Spleen (tissue), 11 donors: ENCODE measurements at regions not wholly inside any gene's neighbourhood (a gene's known extent, or its start where the extent isn't known, plus 50 kb on each side); places are given as distances from the start of the nearest gene placed in this dataset.

Experiments used
- DNase-seq: peaks from one replicate; pipeline ENCODE4 v3.0.0-alpha.2; 2020
- H3K27ac ChIP-seq, 8 donors: fragments of 200-600 bp; sonication (generic) in 7 of 8; 1 replicate in 4 of 8; 2 replicates in 4 of 8; pipeline versions ENCODE4 v1.5.0 to v1.8.0; 2016 to 2021; ENCODE audit warnings: inconsistent platforms in 4 of 8, mild to moderate bottlenecking in 4 of 8, moderate library complexity in 1 of 8
- H3K27me3 ChIP-seq, 7 donors: fragments of 200-600 bp; sonication (generic) in 6 of 7; replicated peaks in 1 of 7; 1 replicate in 4 of 7; 2 replicates in 3 of 7; pipeline versions ENCODE4 v1.5.0 to v1.8.0; 2016 to 2021; ENCODE audit warnings: inconsistent platforms in 3 of 7, mild to moderate bottlenecking in 1 of 7
- H3K36me3 ChIP-seq, 6 donors: fragments of 200-600 bp; sonication (generic) in 5 of 6; 1 replicate in 4 of 6; 2 replicates in 2 of 6; pipeline versions ENCODE4 v1.5.0 to v1.8.0; 2016 to 2021; ENCODE audit warnings: inconsistent platforms in 2 of 6
- H3K4me1 ChIP-seq, 6 donors: fragments of 200-600 bp; sonication (generic) in 5 of 6; 1 replicate in 3 of 6; 2 replicates in 3 of 6; pipeline versions ENCODE4 v1.5.0 to v1.8.0; 2016 to 2021; ENCODE audit warnings: inconsistent platforms in 3 of 6
- H3K4me3 ChIP-seq, 8 donors: fragments of 200-600 bp; sonication (generic) in 7 of 8; 1 replicate in 4 of 8; 2 replicates in 4 of 8; pipeline versions ENCODE4 v1.5.0 to v1.8.0; 2016 to 2021; ENCODE audit warnings: inconsistent platforms in 4 of 8, mild to moderate bottlenecking in 4 of 8, moderate library complexity in 2 of 8
- H3K9me3 ChIP-seq, 8 donors: fragments of 200-600 bp; sonication (generic) in 7 of 8; 1 replicate in 4 of 8; 2 replicates in 4 of 8; pipeline versions ENCODE4 v1.5.0 to v1.8.0; 2016 to 2021; ENCODE audit warnings: inconsistent platforms in 4 of 8
- POLR2A ChIP-seq, 3 donors: fragments of 450-650 bp; IDR thresholded peaks; one replicate each; pipeline ENCODE4 v1.5.1; 2017; ENCODE audit warnings: antibody characterized with exemption in 3 of 3, mild to moderate bottlenecking in 1 of 3
- POLR2AphosphoS5 ChIP-seq, 3 donors: sonication (generic); formaldehyde crosslinking; IDR thresholded peaks; one replicate each; pipeline ENCODE4 v1.5.1; 2017; ENCODE audit warnings: antibody characterized with exemption in 3 of 3
- WGBS, 5 donors: extraction: QIAGEN DNeasy Blood & Tissue Kit in 3 of 5; methylation state at CpG; one replicate each; pipeline versions ENCODE4 v1.1.5 to v1.1.7; 2013 to 2018; 5-methylcytosine and 5-hydroxymethylcytosine counted together
- intact Hi-C: fragments of 100-400 bp; cut with DNase I; formaldehyde crosslinking; loops from one replicate; pipeline ENCODE4 v1.15.0; 2023; ENCODE audit warnings: low total_unique reads
- TF ChIP-seq, protein P1 (sequence below), 11 experiments: fragments of 200-600 bp in 7 of 11; fragments of 450-650 bp in 4 of 11; sonication (generic) in 4 of 11; IDR thresholded peaks in 8 of 11; conservative IDR thresholded peaks in 3 of 11; 1 replicate in 7 of 11; 2 replicates in 4 of 11; pipeline versions ENCODE4 v1.4.0 to v1.8.0; 2016 to 2021; ENCODE audit warnings: antibody characterized with exemption in 11 of 11, inconsistent platforms in 4 of 11, mild to moderate bottlenecking in 1 of 11
- donor health status: healthy with polysubstance abuse.
- donor health status: DM: no; HTN: no; CAD: no; lungs with moderate emphysema.
- donor health status: DM: no; HTN: no; CAD: no.
- donor health status: Bipolar disorder and iron deficiency.
- donor health status: healthy.
- donor health status: DM: no; HTN: no; CAD: no.
- donor health status: DM: yes; HTN: yes; CAD: no.

- no peaks in the 10 kb centered on the region for H3K4me1 ChIP-seq
- no peak overlapping the region for H3K4me3 ChIP-seq
- H3K27me3 ChIP-seq, result no peaks in the 10 kb centered on the region
- H3K36me3 ChIP-seq, result no peaks in the 10 kb centered on the region
- H3K27ac ChIP-seq, result no peak overlapping the region
- 61 to 73% (median 66%) methylated on average over 3 of the region's 3 CpGs for WGBS, 5 donors
- TF ChIP-seq, protein P1, sequence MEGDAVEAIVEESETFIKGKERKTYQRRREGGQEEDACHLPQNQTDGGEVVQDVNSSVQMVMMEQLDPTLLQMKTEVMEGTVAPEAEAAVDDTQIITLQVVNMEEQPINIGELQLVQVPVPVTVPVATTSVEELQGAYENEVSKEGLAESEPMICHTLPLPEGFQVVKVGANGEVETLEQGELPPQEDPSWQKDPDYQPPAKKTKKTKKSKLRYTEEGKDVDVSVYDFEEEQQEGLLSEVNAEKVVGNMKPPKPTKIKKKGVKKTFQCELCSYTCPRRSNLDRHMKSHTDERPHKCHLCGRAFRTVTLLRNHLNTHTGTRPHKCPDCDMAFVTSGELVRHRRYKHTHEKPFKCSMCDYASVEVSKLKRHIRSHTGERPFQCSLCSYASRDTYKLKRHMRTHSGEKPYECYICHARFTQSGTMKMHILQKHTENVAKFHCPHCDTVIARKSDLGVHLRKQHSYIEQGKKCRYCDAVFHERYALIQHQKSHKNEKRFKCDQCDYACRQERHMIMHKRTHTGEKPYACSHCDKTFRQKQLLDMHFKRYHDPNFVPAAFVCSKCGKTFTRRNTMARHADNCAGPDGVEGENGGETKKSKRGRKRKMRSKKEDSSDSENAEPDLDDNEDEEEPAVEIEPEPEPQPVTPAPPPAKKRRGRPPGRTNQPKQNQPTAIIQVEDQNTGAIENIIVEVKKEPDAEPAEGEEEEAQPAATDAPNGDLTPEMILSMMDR (IDR thresholded peaks at IDR 0.05 in 8 of 11, conservative IDR thresholded peaks at IDR 0.05 in 3 of 11), result no peak
- intact Hi-C loops, result no loop called here
- no peaks in the 10 kb centered on the region for H3K9me3 ChIP-seq
- DNase-seq, result no peak
Measured at GRCh38 chr18:5667356-5667755, 123.6 kb upstream of the EPB41L3 start.

DNA sequence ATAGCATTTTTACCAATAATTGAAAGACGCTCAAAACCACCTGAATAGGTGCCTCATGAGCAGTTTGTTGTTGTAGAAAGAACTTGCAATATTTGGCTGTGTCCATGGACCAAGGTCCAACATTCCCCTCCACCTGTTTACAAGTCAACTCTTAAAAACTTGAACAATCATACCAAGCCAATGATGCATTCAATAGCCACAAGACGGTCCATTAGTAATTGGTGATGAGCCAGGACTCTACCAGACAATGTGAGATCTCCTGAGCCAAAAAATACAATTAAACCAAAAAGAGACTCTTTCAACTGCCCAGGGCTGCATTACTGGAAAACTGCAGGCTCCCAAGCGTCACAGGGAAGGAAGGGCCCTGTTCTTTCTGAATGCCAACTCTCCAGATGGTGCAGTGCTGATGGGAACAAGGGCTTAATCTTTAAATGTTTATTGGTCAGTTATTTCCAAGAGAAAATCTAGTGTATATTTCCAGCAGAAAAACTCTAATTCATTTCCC lies 118.8 kb upstream of the EPB41L3 start:
- Histone ChIP-seq H3K9me3 (no peaks in the 10 kb centered on the region), H3K4me3 (no peak overlapping the region), H3K27me3 (no peaks in the 10 kb centered on the region), H3K4me1 (no peaks in the 10 kb centered on the region), H3K27ac (no peak overlapping the region), H3K36me3 (no peaks in the 10 kb centered on the region)
- DNase-seq, result no peak
- TF ChIP-seq POLR2A (IDR thresholded peaks at IDR 0.05), result no peak
- TF ChIP-seq, protein P1 (IDR thresholded peaks at IDR 0.05 in 8 of 11, conservative IDR thresholded peaks at IDR 0.05 in 3 of 11), result no peak
- no peak for TF ChIP-seq POLR2AphosphoS5 (IDR thresholded peaks at IDR 0.05)
- WGBS, 5 donors, result 80 to 89% (median 81%) methylated on average over 3 of the region's 3 CpGs
- intact Hi-C loops, result no loop called here

GRCh38 chr18:5661179-5661578 lies 117.4 kb upstream of the EPB41L3 start:
- no peaks in the 10 kb centered on the region for H3K27me3 ChIP-seq
- no peak for DNase-seq
- H3K36me3 ChIP-seq, result no peaks in the 10 kb centered on the region
- no peak overlapping the region for H3K27ac ChIP-seq
- TF ChIP-seq, protein P1 (IDR thresholded peaks at IDR 0.05 in 8 of 11, conservative IDR thresholded peaks at IDR 0.05 in 3 of 11), result no peak
- TF ChIP-seq POLR2A (IDR thresholded peaks at IDR 0.05), result no peak
- no peak for TF ChIP-seq POLR2AphosphoS5 (IDR thresholded peaks at IDR 0.05)
- H3K4me1 ChIP-seq, result no peaks in the 10 kb centered on the region
- no peak overlapping the region for H3K4me3 ChIP-seq
- 73 to 89% (median 83%) methylated on average over 1 of the region's 1 CpG for WGBS, 5 donors
- H3K9me3 ChIP-seq, result no peaks in the 10 kb centered on the region
- intact Hi-C loops, result no loop called here

- intact Hi-C loops, result no loop called here
- no peaks in the 10 kb centered on the region for H3K36me3 ChIP-seq
- H3K9me3 ChIP-seq, result no peaks in the 10 kb centered on the region
- 74 to 92% (median 84%) methylated on average over 3 of the region's 3 CpGs for WGBS, 5 donors
- no peak overlapping the region for H3K4me3 ChIP-seq
- H3K27ac ChIP-seq, result no peak overlapping the region
- TF ChIP-seq POLR2A (IDR thresholded peaks at IDR 0.05) (no peak), POLR2AphosphoS5 (IDR thresholded peaks at IDR 0.05) (no peak)
- TF ChIP-seq, protein P1 (IDR thresholded peaks at IDR 0.05 in 8 of 11, conservative IDR thresholded peaks at IDR 0.05 in 3 of 11), result no peak
- H3K4me1 ChIP-seq, result no peaks in the 10 kb centered on the region
- H3K27me3 ChIP-seq, result no peaks in the 10 kb centered on the region
- DNase-seq, result no peak
Measured at GRCh38 chr18:5653802-5654201, 110.0 kb upstream of the EPB41L3 start.
